ENCODE measurements at regions not wholly inside any gene's neighbourhood (a gene's known extent, or its start where the extent isn't known, plus 50 kb on each side); places are given as distances from the start of the nearest gene placed in this dataset.

DNA sequence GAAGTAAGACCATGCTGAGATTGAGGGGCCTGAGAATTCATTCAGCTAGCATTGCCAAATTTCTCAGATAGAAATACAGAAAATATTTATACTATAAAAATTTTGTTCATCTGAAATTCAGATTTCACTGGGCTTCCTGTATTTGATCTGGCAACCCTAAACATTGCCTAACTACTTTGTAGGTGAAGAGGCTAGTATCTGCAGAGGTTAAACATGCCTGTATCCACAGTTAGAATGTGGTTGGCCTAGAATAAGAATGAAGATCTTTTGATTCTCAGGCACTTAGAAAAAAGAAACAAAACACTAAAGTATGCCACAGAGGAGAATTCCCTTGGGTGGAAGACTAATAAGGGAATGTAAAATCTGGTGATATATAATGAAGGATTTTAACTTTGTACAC lies 189.0 kb downstream of the DIPK2A start:
- Histone ChIP-seq H3K9me3 (ENCODE audit: low read length) (no peaks in the 10 kb centered on the region), H4K20me1 (ENCODE audit: insufficient read depth, low read depth, low read length) (no peaks in the 10 kb centered on the region), H3K36me3 (ENCODE audit: insufficient read depth, low read length) (no peaks in the 10 kb centered on the region), H3K79me2 (ENCODE audit: low read length) (no peaks in the 10 kb centered on the region), H3K4me2 (ENCODE audit: low read depth, low read length, poor library complexity, severe bottlenecking) (no peak overlapping the region), H3K4me3 (ENCODE audit: low read length) (no peak overlapping the region), H3K9me2 (replicated peaks; ENCODE audit: insufficient read depth, low read length) (no peaks in the 10 kb centered on the region; the same call in 1 of the 2 replicates), H3K27me3 (ENCODE audit: low read length) (no peaks in the 10 kb centered on the region), H3K4me1 (ENCODE audit: low read length) (no peaks in the 10 kb centered on the region), H2AFZ (ENCODE audit: low read length) (no peak overlapping the region), H3K9ac (ENCODE audit: low read length) (no peak overlapping the region), H3K27ac (ENCODE audit: low read length) (no peak overlapping the region)
- DNase-seq: no peak

DNA sequence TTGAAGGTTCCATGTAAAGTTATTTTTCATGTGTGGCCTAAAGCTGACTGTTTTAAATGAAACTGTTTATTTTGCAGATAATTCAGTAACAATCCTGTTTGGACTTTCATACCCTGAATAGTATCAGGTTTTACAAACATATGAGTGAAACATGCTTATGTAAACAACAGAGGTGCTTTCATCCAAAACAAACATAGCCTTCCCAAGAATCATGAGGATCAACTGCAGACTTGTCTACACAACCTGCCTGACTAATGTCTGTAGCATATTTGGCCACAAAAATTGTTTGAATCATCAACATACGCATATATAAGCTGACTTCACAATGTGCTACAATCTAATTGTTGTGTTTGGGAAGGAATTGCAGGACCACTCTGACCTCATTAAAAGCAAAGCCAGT lies 190.4 kb downstream of the DIPK2A start:
- H3K4me2 ChIP-seq (ENCODE audit: low read depth, low read length, poor library complexity, severe bottlenecking): no peak overlapping the region
- H3K4me3 ChIP-seq (ENCODE audit: low read length): no peak overlapping the region

DNA sequence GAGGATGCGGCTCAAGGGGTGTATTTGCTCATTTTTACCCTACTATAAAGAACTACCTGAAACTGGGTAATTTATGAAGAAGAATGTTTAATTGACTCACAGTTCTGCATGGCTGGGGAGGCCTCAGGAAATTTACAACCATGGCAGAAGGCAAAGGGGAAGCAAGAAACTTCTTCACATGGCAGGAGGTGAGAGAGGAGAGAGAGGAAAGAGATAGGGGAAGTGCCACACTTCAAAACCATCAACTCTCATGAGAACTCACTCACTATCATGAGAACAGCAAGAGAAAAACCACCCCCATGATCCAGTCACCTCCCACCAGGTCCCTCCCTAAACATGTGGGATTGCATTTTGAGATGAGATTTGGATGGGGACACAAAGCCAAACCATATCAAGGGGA lies 192.7 kb downstream of the DIPK2A start:
- no peaks in the 10 kb centered on the region for H4K20me1 ChIP-seq (ENCODE audit: insufficient read depth, low read depth, low read length)
- H3K79me2 ChIP-seq (ENCODE audit: low read length): no peaks in the 10 kb centered on the region

More for the DNA sequence above, 190.4 kb downstream of the DIPK2A start:
- no peaks in the 10 kb centered on the region for H3K36me3 ChIP-seq (ENCODE audit: insufficient read depth, low read length)
- H3K79me2 ChIP-seq (ENCODE audit: low read length): no peaks in the 10 kb centered on the region
- H2AFZ ChIP-seq (ENCODE audit: low read length): no peak overlapping the region
- DNase-seq: no peak
- no peaks in the 10 kb centered on the region for H3K9me3 ChIP-seq (ENCODE audit: low read length)
- H3K4me1 ChIP-seq (ENCODE audit: low read length): no peaks in the 10 kb centered on the region
- no peaks in the 10 kb centered on the region for H3K27me3 ChIP-seq (ENCODE audit: low read length)
- H4K20me1 ChIP-seq (ENCODE audit: insufficient read depth, low read depth, low read length): no peaks in the 10 kb centered on the region
- no peaks in the 10 kb centered on the region; the same call in 1 of the 2 replicates for H3K9me2 ChIP-seq (replicated peaks; ENCODE audit: insufficient read depth, low read length)
- H3K27ac ChIP-seq (ENCODE audit: low read length): no peak overlapping the region
- H3K9ac ChIP-seq (ENCODE audit: low read length): no peak overlapping the region

DNA sequence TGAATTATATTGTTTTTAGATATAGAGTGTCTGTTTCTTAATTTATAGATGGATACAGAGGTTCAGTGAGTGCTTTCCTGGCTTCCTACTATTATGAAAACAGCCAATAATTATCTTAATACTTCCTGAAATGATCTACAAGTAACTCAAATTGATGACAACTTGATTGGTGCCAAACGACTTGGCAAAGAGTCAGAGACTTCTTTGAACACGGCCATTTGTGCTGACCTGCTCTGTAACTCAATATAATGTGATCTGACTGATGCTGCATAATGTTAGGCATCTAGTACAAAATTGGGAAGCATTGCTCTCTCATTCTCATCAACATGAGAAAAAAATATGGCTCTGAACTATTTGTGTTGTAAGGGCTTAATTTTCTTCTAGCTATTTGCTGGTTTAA lies 193.9 kb downstream of the DIPK2A start:
- H3K9me3 ChIP-seq (ENCODE audit: low read length): no peaks in the 10 kb centered on the region
- no peaks in the 10 kb centered on the region for H4K20me1 ChIP-seq (ENCODE audit: insufficient read depth, low read depth, low read length)
- H3K27me3 ChIP-seq (ENCODE audit: low read length): no peaks in the 10 kb centered on the region
- H3K36me3 ChIP-seq (ENCODE audit: insufficient read depth, low read length): no peaks in the 10 kb centered on the region
- H2AFZ ChIP-seq (ENCODE audit: low read length): no peak overlapping the region
- no peak overlapping the region for H3K4me3 ChIP-seq (ENCODE audit: low read length)
- no peaks in the 10 kb centered on the region; the same call in 1 of the 2 replicates for H3K9me2 ChIP-seq (replicated peaks; ENCODE audit: insufficient read depth, low read length)
- H3K4me1 ChIP-seq (ENCODE audit: low read length): no peaks in the 10 kb centered on the region
- H3K27ac ChIP-seq (ENCODE audit: low read length): no peak overlapping the region
- no peak overlapping the region for H3K9ac ChIP-seq (ENCODE audit: low read length)
- no peak for DNase-seq
- no peak overlapping the region for H3K4me2 ChIP-seq (ENCODE audit: low read depth, low read length, poor library complexity, severe bottlenecking)
- H3K79me2 ChIP-seq (ENCODE audit: low read length): no peaks in the 10 kb centered on the region

More for the DNA sequence above, 192.7 kb downstream of the DIPK2A start:
- Histone ChIP-seq H3K27ac (ENCODE audit: low read length) (no peak overlapping the region), H2AFZ (ENCODE audit: low read length) (no peak overlapping the region), H3K36me3 (ENCODE audit: insufficient read depth, low read length) (no peaks in the 10 kb centered on the region), H3K9me2 (replicated peaks; ENCODE audit: insufficient read depth, low read length) (no peaks in the 10 kb centered on the region; the same call in 1 of the 2 replicates), H3K9me3 (ENCODE audit: low read length) (no peaks in the 10 kb centered on the region), H3K4me2 (ENCODE audit: low read depth, low read length, poor library complexity, severe bottlenecking) (no peak overlapping the region), H3K27me3 (ENCODE audit: low read length) (no peaks in the 10 kb centered on the region), H3K4me1 (ENCODE audit: low read length) (no peaks in the 10 kb centered on the region), H3K4me3 (ENCODE audit: low read length) (no peak overlapping the region), H3K9ac (ENCODE audit: low read length) (no peak overlapping the region)
- no peak for DNase-seq

DNA sequence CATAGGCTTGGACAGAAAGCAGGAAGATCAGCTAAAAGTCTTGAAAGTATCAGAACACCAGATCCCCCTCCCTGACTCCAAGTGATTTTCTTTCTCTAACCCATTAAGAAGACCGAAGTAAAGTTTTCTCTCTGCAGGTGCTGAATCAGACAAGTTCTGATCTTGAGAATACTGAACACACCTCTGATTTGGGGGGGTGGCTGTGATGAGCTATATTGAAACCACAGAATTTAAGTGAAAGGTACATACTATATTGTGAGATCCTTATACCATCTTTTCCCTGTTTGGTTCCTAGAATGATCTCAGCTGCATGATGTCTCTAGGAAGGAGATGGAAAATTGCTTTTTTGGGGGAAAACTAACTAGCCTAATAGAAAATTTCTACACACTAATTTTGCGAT lies 196.0 kb downstream of the DIPK2A start:
- H3K4me2 ChIP-seq (ENCODE audit: low read depth, low read length, poor library complexity, severe bottlenecking): no peak overlapping the region
- no peaks in the 10 kb centered on the region; the same call in 1 of the 2 replicates for H3K9me2 ChIP-seq (replicated peaks; ENCODE audit: insufficient read depth, low read length)
- no peak overlapping the region for H3K4me3 ChIP-seq (ENCODE audit: low read length)
- H3K4me1 ChIP-seq (ENCODE audit: low read length): no peaks in the 10 kb centered on the region
- no peaks in the 10 kb centered on the region for H3K9me3 ChIP-seq (ENCODE audit: low read length)
- DNase-seq: no peak
- H3K27me3 ChIP-seq (ENCODE audit: low read length): no peaks in the 10 kb centered on the region
- H4K20me1 ChIP-seq (ENCODE audit: insufficient read depth, low read depth, low read length): no peaks in the 10 kb centered on the region
- H2AFZ ChIP-seq (ENCODE audit: low read length): no peak overlapping the region
- H3K79me2 ChIP-seq (ENCODE audit: low read length): no peaks in the 10 kb centered on the region
- no peak overlapping the region for H3K27ac ChIP-seq (ENCODE audit: low read length)
- H3K9ac ChIP-seq (ENCODE audit: low read length): no peak overlapping the region
- no peaks in the 10 kb centered on the region for H3K36me3 ChIP-seq (ENCODE audit: insufficient read depth, low read length)

DNA sequence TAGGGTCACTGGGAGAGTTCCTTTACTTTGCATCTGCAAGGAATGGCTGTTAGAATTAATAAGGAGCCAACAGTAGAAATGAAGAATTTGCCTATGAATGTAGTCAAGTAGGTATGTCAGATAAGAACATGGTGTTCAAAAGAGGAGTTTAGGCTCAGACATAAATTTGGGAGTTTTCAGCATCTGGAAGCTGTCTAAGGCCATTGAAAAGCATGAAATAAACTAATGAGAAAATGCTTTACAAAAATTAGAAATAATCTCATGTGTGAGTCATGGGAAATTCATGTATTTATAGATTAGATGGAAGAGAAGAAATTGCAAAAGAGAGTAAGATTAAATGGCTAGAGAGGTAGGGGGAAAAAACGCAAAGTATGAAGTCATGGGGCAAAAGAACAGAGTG lies 201.9 kb downstream of the DIPK2A start:
- no peak overlapping the region for H3K4me3 ChIP-seq (ENCODE audit: low read length)
- no peaks in the 10 kb centered on the region for H3K9me3 ChIP-seq (ENCODE audit: low read length)
- no peaks in the 10 kb centered on the region for H3K36me3 ChIP-seq (ENCODE audit: insufficient read depth, low read length)
- no peak overlapping the region for H3K4me2 ChIP-seq (ENCODE audit: low read depth, low read length, poor library complexity, severe bottlenecking)
- no peak overlapping the region for H3K27ac ChIP-seq (ENCODE audit: low read length)
- H2AFZ ChIP-seq (ENCODE audit: low read length): no peak overlapping the region
- no peak overlapping the region for H3K9ac ChIP-seq (ENCODE audit: low read length)
- no peaks in the 10 kb centered on the region for H4K20me1 ChIP-seq (ENCODE audit: insufficient read depth, low read depth, low read length)
- H3K27me3 ChIP-seq (ENCODE audit: low read length): no peaks in the 10 kb centered on the region
- H3K79me2 ChIP-seq (ENCODE audit: low read length): no peaks in the 10 kb centered on the region
- H3K9me2 ChIP-seq (replicated peaks; ENCODE audit: insufficient read depth, low read length): no peaks in the 10 kb centered on the region
- no peak for DNase-seq
- H3K4me1 ChIP-seq (ENCODE audit: low read length): no peaks in the 10 kb centered on the region

DNA sequence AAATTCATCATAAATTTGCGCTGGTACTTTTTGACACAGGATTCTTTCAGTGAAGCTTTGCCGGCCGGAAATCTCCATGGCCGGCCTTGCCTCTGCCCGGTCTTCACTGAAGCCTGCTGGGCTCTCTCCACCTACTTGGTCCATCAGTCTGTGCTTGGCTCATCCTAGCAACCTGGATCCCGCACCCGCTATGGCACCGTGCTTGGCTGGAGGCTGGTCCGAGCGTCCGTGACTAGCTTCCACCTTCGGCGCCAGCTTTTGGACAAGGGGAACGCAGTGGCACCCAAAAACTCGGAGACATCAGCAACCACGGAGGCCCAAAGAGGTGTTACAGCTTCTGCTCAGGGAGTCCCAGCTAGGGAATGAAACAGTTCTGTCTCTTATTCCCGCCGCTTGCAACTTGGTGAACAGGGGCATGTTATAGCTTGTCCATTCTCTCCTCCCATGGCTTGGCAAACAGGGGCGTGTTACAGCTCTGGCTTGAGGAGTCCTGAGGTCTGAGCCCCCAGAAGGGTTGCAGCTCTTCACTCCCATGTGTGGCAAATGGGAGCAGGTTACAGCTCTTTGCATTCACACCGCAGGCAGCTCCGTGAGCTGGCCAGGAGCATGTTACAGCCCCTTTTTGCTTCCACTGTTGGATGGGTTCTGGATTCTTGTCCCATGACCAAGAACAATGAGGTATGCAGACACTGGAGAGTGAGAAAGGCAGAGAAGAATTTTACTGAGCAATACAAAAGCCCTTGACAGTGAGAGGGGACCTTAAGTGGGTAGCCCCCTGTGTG lies 204.2 kb downstream of the DIPK2A start:
- Histone ChIP-seq H3K4me3 (ENCODE audit: low read length) (no peak overlapping the region), H3K79me2 (ENCODE audit: low read length) (no peaks in the 10 kb centered on the region), H3K9me2 (replicated peaks; ENCODE audit: insufficient read depth, low read length) (no peaks in the 10 kb centered on the region), H3K36me3 (ENCODE audit: insufficient read depth, low read length) (no peaks in the 10 kb centered on the region), H2AFZ (ENCODE audit: low read length) (no peak overlapping the region), H3K4me1 (ENCODE audit: low read length) (no peaks in the 10 kb centered on the region), H3K27me3 (ENCODE audit: low read length) (no peaks in the 10 kb centered on the region), H3K27ac (ENCODE audit: low read length) (no peak overlapping the region), H4K20me1 (ENCODE audit: insufficient read depth, low read depth, low read length) (no peaks in the 10 kb centered on the region), H3K9me3 (ENCODE audit: low read length) (no peaks in the 10 kb centered on the region), H3K4me2 (ENCODE audit: low read depth, low read length, poor library complexity, severe bottlenecking) (no peak overlapping the region), H3K9ac (ENCODE audit: low read length) (no peak overlapping the region)
- no peak for DNase-seq

- Histone ChIP-seq H3K27me3 (ENCODE audit: low read length) (no peaks in the 10 kb centered on the region), H3K9ac (ENCODE audit: low read length) (no peak overlapping the region), H3K9me2 (replicated peaks; ENCODE audit: insufficient read depth, low read length) (no peaks in the 10 kb centered on the region), H3K27ac (ENCODE audit: low read length) (no peak overlapping the region), H3K79me2 (ENCODE audit: low read length) (no peaks in the 10 kb centered on the region), H3K36me3 (ENCODE audit: insufficient read depth, low read length) (no peaks in the 10 kb centered on the region), H2AFZ (ENCODE audit: low read length) (no peak overlapping the region), H3K4me3 (ENCODE audit: low read length) (no peak overlapping the region), H3K4me2 (ENCODE audit: low read depth, low read length, poor library complexity, severe bottlenecking) (no peak overlapping the region), H3K9me3 (ENCODE audit: low read length) (no peaks in the 10 kb centered on the region), H3K4me1 (ENCODE audit: low read length) (no peaks in the 10 kb centered on the region), H4K20me1 (ENCODE audit: insufficient read depth, low read depth, low read length) (no peaks in the 10 kb centered on the region)
- DNase-seq: no peak
Observed at GRCh38 chr3:144177649-144178048, 206.0 kb downstream of the DIPK2A start.

Measured in Karpas-422 (cell line).